K562 (cell line): ENCODE measurements at regions not wholly inside any gene's neighbourhood (a gene's known extent, or its start where the extent isn't known, plus 50 kb on each side); places are given as distances from the start of the nearest gene placed in this dataset.

Source experiments
- CTCF ChIP-seq, 3 experiments: IDR thresholded peaks in 2 of 3; conservative IDR thresholded peaks in 1 of 3; 2 replicates each; pipeline ENCODE4 v1.5.1; 2011 to 2012; ENCODE audit warnings: low read length in 3 of 3, mild to moderate bottlenecking in 3 of 3, control low read depth in 2 of 3, improper control_type of control experiment in 1 of 3, inconsistent platforms in 1 of 3, low read depth in 1 of 3, mixed read lengths in 1 of 3, moderate library complexity in 1 of 3; ENCODE audit not compliant: insufficient read depth in 2 of 3
- PATZ1 ChIP-seq: fragments of 250-450 bp; sonication (Bioruptor Pico); IDR thresholded peaks from 2 replicates; pipeline ENCODE4 v1.5.0; 2020; ENCODE audit warnings: mild to moderate bottlenecking, borderline replicate concordance
- PREB ChIP-seq: sonication (generic); formaldehyde crosslinking; IDR thresholded peaks from 2 replicates; pipeline ENCODE4 v1.8.1; 2023; ENCODE audit warnings: mild to moderate bottlenecking, missing genetic modification reagents
- SMAD2 ChIP-seq: fragments of 150-350 bp; IDR thresholded peaks from 2 replicates; pipeline ENCODE4 v1.6.1; 2014; ENCODE audit warnings: low read depth, mild to moderate bottlenecking, low read length
- ZBTB7A ChIP-seq: IDR thresholded peaks from 2 replicates; pipeline ENCODE4 v1.6.1; 2011; ENCODE audit warnings: low read depth, mild to moderate bottlenecking, low read length, moderate library complexity, borderline replicate concordance; ENCODE audit not compliant: control insufficient read depth

GRCh38 chr17:71519285-71519684 is 601.5 kb upstream of the SOX9 start:
- TF ChIP-seq SMAD2: no peak
- TF ChIP-seq PATZ1 (CRISPR knock-in tag): no peak
- TF ChIP-seq CTCF (IDR thresholded peaks at IDR 0.05 in 2 of 3, conservative IDR thresholded peaks at IDR 0.05 in 1 of 3; ENCODE audit: insufficient read depth in 2 of 3, low read depth in 1 of 3, low read length in 3 of 3): no peak
- TF ChIP-seq PREB (CRISPR knock-in tag): no peak
- no peak for TF ChIP-seq ZBTB7A
